MCF 10A (cell line): ENCODE measurements at regions not wholly inside any gene's neighbourhood (a gene's known extent, or its start where the extent isn't known, plus 50 kb on each side); places are given as distances from the start of the nearest gene placed in this dataset. TPM values are rescaled to one million over a fixed set of nuclear protein-coding genes. Genes with fewer than 3 reads are reported as not detected.

ENCODE experiments used
- BruUV-seq: library from RNA; stranded (reverse); fragments of 400-500 nt; replicated peaks from 2 replicates; lab custom pipeline; 2021; lab: Mats Ljungman, UMichigan
- CTCF ChIA-PET: fragments of 300-600 bp; sonication (Branson Sonifier 250); formaldehyde crosslinking; extraction: SDS; loops from one replicate; lab custom pipeline; 2021; ENCODE audit warnings: antibody characterized with exemption, inconsistent platforms; lab: Yijun Ruan, JAX
- POLR2A ChIA-PET: fragments of 300-600, 350-650 bp; sonication (Branson Sonifier 250); formaldehyde crosslinking; extraction: SDS; loops from one replicate; lab custom pipeline; 2020; ENCODE audit warnings: antibody characterized with exemption, inconsistent platforms; lab: Yijun Ruan, JAX
- DNase-seq: peaks from one replicate; pipeline ENCODE4 v3.0.0-alpha.2; 2018; ENCODE audit not compliant: unreplicated experiment
- H3K27ac Mint-ChIP-seq: one replicate; pipeline ENCODE4 v1.8.0; 2022; ENCODE audit warnings: mild to moderate bottlenecking, low read depth, mixed read lengths; ENCODE audit not compliant: unreplicated experiment
- H3K27me3 Mint-ChIP-seq: one replicate; pipeline ENCODE4 v1.8.0; 2022; ENCODE audit warnings: mixed read lengths; ENCODE audit not compliant: insufficient read depth, unreplicated experiment
- H3K36me3 Mint-ChIP-seq: one replicate; pipeline ENCODE4 v1.8.0; 2022; ENCODE audit warnings: mild to moderate bottlenecking, moderate library complexity, mixed read lengths; ENCODE audit not compliant: insufficient read depth, unreplicated experiment
- H3K4me1 Mint-ChIP-seq: one replicate; pipeline ENCODE4 v1.8.0; 2022; ENCODE audit warnings: mixed read lengths; ENCODE audit not compliant: insufficient read depth, unreplicated experiment
- H3K4me3 Mint-ChIP-seq: one replicate; pipeline ENCODE4 v1.8.0; 2022; ENCODE audit warnings: mild to moderate bottlenecking, moderate library complexity, mixed read lengths; ENCODE audit not compliant: unreplicated experiment
- H3K9me3 Mint-ChIP-seq: one replicate; pipeline ENCODE4 v1.8.0; 2022; ENCODE audit warnings: mixed read lengths; ENCODE audit not compliant: unreplicated experiment
- intact Hi-C: fragments of 100-400 bp; cut with micrococcal nuclease; formaldehyde crosslinking; loops from 2 replicates; pipeline ENCODE4 v1.14.1; 2022
- microRNA-seq: library from miRNA; unstranded; fragments of <30 nt; microRNA quantifications from one replicate; pipeline ENCODE4 v1.2.0, GENCODE V29; 2022
- TF ChIP-seq, protein P1 (sequence below): fragments of 200-600 bp; IDR thresholded peaks from one replicate; pipeline ENCODE4 v1.8.0; 2022; ENCODE audit warnings: antibody characterized with exemption, mild to moderate bottlenecking; ENCODE audit not compliant: unreplicated experiment

DNA sequence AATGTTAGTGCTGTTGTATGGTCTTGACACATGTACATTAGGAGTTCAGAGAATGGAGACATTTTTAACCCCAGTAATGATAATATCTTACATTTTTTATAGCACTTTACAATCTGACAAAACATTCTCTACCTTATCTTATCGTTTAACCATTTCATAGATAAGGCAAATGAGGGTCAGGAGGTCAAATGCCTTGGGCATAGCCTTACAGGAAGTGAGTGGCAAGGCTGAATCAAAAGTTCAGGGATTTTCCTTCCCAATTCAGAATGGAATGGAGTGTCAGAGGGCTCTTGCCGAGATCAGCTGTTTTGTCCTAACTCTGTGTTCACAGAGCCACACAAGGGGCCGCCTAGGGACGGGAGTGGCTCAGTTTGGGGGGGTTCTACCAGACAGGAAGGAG, 57.6 kb upstream of the AK4 start:
- intact Hi-C loops, result no loop called here
- DNase-seq, result no peak
- H3K9me3 Mint-ChIP-seq, result no peaks in the 10 kb centered on the region

GRCh38 chr1:65092691-65093090, 55.3 kb upstream of the AK4 start:
- Mint-ChIP-seq H3K4me3 (no peak overlapping the region), H3K27ac (no peak overlapping the region)
- CTCF ChIA-PET, result no interaction called here

More for the DNA sequence above, 57.6 kb upstream of the AK4 start:
- ChIA-PET POLR2A (no interaction called here), CTCF (interaction anchor here (0.6 to 2.7 kb wide), 3 partner anchors 15 to 118 kb away, joined by 3 to 7 read pairs (median 3); no protein-coding TSS in a partner anchor)
- Mint-ChIP-seq H3K27ac (no peak overlapping the region), H3K4me3 (no peak overlapping the region), H3K36me3 (no peaks in the 10 kb centered on the region), H3K4me1 (no peaks in the 10 kb centered on the region), H3K27me3 (no peaks in the 10 kb centered on the region)
- BruUV-seq, result no TSS peak
- TF ChIP-seq, protein P1, sequence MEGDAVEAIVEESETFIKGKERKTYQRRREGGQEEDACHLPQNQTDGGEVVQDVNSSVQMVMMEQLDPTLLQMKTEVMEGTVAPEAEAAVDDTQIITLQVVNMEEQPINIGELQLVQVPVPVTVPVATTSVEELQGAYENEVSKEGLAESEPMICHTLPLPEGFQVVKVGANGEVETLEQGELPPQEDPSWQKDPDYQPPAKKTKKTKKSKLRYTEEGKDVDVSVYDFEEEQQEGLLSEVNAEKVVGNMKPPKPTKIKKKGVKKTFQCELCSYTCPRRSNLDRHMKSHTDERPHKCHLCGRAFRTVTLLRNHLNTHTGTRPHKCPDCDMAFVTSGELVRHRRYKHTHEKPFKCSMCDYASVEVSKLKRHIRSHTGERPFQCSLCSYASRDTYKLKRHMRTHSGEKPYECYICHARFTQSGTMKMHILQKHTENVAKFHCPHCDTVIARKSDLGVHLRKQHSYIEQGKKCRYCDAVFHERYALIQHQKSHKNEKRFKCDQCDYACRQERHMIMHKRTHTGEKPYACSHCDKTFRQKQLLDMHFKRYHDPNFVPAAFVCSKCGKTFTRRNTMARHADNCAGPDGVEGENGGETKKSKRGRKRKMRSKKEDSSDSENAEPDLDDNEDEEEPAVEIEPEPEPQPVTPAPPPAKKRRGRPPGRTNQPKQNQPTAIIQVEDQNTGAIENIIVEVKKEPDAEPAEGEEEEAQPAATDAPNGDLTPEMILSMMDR, result no peak

DNA sequence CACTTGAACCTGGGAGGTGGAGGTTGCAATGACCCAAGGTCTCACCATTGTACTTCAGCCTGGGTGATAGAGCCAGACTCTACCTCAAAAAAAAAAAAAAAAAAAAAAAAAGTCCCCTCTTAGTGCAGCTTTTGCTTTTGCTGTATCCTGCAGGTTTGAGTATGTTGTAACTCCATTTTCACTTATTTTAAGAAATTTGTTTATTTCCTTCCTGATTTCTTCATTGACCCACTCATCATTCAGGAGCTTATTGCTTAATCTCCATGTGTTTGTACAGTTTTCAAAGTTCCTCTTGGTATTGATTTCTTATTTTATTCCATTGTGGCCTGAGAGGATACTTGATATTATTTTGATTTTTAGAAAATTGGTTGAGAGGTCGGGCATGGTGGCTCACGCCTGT, 50.9 kb upstream of the AK4 start:
- no peaks in the 10 kb centered on the region for H3K27me3 Mint-ChIP-seq
- CTCF ChIA-PET, result interaction anchor here (0.7 to 1.1 kb wide), 3 partner anchors 112 to 590 kb away, joined by 3 to 4 read pairs (median 3); no protein-coding TSS in a partner anchor

More at GRCh38 chr1:65092691-65093090, 55.3 kb upstream of the AK4 start:
- TF ChIP-seq, protein P1, result no peak
- H3K27me3 Mint-ChIP-seq, result no peaks in the 10 kb centered on the region
- H3K9me3 Mint-ChIP-seq, result no peaks in the 10 kb centered on the region
- H3K36me3 Mint-ChIP-seq, result no peaks in the 10 kb centered on the region
- no peaks in the 10 kb centered on the region for H3K4me1 Mint-ChIP-seq
- intact Hi-C loops, result no loop called here
- DNase-seq, result no peak
- POLR2A ChIA-PET, result no interaction called here
- no TSS peak for BruUV-seq

More for the DNA sequence above, 50.9 kb upstream of the AK4 start:
- Mint-ChIP-seq H3K4me3 (no peak overlapping the region), H3K27ac (no peak overlapping the region), H3K4me1 (no peaks in the 10 kb centered on the region), H3K9me3 (peaks cover 7% of the 10 kb centered on the region), H3K36me3 (no peaks in the 10 kb centered on the region)
- BruUV-seq, result no TSS peak
- POLR2A ChIA-PET, result interaction anchor here (0.6 to 1.5 kb wide), 2 partner anchors 68 to 204 kb away, joined by 3 to 5 read pairs; no protein-coding TSS in a partner anchor
- TF ChIP-seq, protein P1, result no peak
- no peak for DNase-seq
- intact Hi-C loops, result no loop called here

Small RNA genes lying in the stretch of these regions (microRNA-seq; reads per million reads assigned to microRNA genes)
- gene MIR101-1, result 1.1 reads per million
- not detected for gene MIR3671
